Myocyte (in vitro differentiated cells): ENCODE measurements at regions not wholly inside any gene's neighbourhood (a gene's known extent, or its start where the extent isn't known, plus 50 kb on each side); places are given as distances from the start of the nearest gene placed in this dataset.

Experiments used
- DNase-seq: peaks from one replicate; pipeline ENCODE4 v3.0.0-alpha.2; 2012; ENCODE audit warnings: low read depth

DNA sequence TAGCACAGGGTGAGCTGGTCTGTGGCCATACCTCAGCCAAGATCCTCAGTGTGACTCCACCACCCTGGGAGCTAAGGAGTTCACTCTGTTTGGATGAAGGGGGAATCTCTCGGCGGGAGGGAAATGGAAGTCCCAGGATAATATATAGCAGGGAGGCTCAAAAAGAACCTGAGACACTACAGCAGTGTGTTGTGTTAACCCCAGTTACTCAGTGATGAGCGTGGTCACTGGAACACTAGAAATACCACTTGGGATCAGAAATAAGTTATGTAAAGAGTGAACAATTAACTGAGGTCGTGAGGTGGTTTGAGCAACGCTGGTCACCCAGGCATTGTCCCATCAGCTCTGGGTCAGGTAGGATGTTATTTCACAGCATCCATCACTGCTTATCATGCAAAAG is 59.3 kb upstream of the ADAMTS16 start:
- DNase-seq, result no peak

DNA sequence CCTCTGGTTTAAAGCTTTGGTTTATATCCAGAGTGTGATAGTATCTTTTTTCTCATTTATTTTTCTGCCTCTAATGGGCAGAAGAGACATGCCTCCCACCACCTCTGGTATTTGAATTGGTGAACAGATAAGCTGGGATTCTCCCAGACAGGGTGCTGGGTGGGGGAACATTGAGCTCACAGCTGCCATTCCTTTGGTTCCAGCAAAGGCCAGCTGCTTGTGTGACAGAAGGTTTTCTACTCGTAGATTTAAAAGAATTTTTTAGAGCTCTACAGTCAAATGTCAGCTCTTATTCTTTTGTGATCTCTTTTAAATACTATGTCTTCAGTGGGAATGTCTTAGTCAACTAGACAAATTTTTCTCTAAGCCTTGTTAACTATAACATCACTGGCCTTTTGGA is 54.7 kb upstream of the ADAMTS16 start:
- peak; percentile 28 for DNase-seq

DNA sequence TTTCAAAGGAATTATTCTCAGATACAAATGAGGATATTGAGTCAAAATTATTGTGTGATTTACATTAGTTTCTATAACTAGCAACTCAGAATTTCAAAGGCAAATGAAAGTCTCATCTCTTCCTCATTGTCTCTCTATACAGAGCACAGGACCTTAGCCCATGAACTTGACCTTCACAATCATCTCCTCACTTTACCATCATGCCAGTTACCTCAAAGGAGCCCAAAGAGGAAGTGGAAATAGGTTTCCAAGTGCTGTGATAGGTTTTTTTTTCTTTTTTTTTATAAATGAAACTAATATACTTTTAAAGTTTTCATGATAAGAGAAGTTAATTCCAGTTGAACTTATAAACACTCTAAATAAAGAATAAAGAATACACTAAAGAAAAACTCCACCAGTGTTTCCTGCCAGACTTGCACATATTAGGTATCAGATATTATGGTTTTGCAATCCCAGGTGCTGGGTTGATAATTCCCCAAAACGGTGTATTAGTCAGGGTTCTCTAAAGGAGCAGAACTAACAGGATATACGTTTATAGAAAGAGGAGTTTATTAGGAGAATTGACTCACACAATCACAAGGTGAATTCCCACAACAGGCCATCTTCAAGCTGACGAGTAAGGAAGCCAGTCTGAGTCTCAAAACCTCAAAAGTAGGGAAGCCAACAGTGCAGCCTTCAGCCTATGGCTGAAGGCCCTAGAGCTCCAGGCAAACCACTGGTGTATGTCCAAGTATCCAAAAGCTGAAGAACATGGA is 50.1 kb upstream of the ADAMTS16 start:
- DNase-seq, result no peak
